ENCODE measurements at regions not wholly inside any gene's neighbourhood (a gene's known extent, or its start where the extent isn't known, plus 50 kb on each side); places are given as distances from the start of the nearest gene placed in this dataset.

GRCh38 chr9:31372799-31373587 lies 1011.5 kb upstream of the ACO1 start:
- TF ChIP-seq CTCF (conservative IDR thresholded peaks at IDR 0.05) = no peak
- no peak for TF ChIP-seq EZH2 (IDR thresholded peaks at IDR 0.05; ENCODE audit: low read depth)

All from PC-9 (cell line).